ENCODE measurements at regions not wholly inside any gene's neighbourhood (a gene's known extent, or its start where the extent isn't known, plus 50 kb on each side); places are given as distances from the start of the nearest gene placed in this dataset.
"Not testable (repeated sequence)": the region's sequence is repeated elsewhere in the genome, so short reads cannot be mapped to it uniquely, and the experiment has no call there.

DNA sequence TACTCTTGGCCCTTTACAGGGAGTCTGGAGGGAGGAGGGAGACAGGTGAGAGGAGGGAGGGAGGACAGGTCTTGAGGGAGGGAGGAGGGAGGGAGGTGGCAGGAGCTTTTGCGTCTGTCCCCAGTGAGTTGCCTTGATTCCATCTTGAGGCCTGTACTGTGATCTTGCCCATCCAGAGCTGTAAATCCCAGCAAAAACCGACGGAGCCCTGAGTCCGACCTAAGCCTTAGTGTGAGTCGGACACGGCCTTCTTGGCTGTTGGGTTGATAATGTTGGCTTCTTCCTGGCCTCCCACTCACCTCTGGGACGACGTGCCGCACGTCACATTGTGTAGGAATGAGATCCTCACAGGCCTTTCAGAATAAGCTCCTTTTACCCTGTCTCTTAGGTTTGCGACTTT lies 72.5 kb downstream of the RGS12 start:
- DNase-seq (ENCODE audit: low spot score) = no peak

DNA sequence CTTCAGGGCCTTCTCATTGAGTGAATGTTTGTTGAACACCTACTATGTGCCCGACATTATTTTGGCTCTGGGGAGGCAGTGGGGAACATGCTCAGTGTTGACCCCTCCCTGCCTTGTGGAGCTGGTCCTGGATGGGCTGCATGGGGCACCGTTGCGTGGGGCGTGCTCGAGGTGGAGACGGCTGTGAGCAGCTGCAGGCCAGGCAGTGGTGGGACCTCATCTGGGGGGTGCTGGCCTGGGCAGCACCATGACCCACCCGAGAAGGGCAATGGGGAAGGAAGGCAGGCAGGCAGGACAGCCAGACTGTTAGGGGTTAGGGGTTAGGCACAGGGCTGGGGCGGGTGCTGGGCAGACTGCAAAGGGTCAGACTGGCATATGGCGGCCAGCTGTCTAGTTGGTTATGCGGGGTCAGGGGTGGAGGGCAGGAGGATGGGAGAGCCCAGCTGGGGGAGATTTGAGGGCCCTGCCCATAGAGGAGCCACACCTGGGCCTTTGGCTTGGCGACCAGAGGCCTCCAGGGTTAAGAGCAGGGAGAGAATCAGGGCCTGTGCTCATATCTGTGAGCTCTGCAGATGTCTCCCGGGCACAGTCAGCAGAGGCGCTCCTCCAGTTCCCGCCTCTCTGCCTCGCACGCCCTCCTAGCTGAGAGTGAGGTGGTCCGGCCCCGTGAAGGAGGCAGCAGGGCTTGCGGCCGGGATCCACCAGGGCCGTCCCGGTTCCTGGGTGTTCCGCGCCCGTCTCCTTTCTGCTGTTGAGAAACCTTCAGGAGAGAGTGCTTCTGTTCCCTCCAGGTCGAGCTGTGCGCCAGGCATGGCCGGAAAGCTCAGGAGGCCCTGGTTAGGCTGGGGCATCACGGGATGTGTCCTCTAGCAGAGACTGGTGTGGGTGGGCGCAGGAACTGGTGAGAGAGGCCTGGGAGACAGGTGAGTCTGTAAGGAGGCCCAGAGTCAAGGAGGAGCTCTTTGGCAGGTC lies 73.3 kb downstream of the RGS12 start:
- no peak for DNase-seq (ENCODE audit: low spot score)

- peak; percentile 2 for DNase-seq (ENCODE audit: low spot score)
Measured at GRCh38 chr4:3366893-3367775, 74.3 kb downstream of the RGS12 start.

GRCh38 chr4:3367866-3368265 lies 73.9 kb upstream of the HGFAC start:
- DNase-seq (ENCODE audit: low spot score) = no peak

GRCh38 chr4:3368334-3368733 lies 73.4 kb upstream of the HGFAC start:
- DNase-seq (ENCODE audit: low spot score) = no peak

DNA sequence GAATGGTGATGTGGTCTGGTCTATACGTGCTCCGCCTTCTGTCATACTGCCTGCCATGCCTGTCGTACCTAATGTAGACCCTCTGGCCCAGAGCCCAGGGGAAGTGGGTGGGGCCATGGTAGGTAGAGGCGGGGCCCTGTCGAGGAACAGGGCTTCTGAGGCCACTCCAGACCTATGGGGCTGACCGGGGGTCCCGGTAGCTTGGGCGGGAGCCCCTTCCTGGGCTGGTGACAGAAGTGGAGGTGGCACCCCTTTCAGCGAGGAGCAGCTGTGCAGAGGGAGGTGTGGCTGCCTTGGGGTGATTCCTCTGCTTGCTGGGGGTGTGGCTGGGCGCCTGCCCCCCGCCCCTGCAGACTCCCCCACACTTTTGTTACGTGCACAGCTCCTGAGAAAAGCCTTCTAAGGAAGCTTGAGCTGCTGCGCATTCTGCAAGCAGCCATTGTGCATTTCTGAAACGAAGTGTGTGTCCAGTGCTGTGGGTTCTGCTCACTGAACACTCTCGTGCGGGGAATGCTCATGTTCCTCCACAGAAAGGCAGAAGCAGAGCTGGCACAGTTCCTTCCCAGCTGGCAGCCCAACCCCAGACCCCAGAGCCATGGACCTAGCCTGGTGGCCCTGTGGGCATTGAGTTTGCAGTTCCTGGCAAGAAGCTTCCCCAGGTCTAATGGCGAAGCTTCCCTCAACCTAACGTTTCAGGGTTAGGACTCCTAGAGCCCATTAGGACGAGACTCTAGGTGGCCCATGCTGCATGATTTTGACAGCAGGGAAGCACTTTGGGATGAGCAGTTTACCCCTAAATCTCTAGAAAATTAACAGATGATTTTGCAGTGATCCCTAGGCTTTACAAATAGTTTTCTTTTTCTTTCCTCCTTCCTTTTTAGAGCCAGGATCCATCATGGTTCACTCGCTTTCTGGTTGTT lies 72.7 kb upstream of the HGFAC start:
- DNase-seq (ENCODE audit: low spot score) = no peak

GRCh38 chr4:3369781-3370674 lies 71.7 kb upstream of the HGFAC start:
- DNase-seq (ENCODE audit: low spot score) = peak; percentile 60

- DNase-seq (ENCODE audit: low spot score) = peak; percentile 35
Measured at GRCh38 chr4:3371033-3372001, 70.5 kb upstream of the HGFAC start.

GRCh38 chr4:3372264-3372932 lies 69.4 kb upstream of the HGFAC start:
- DNase-seq (ENCODE audit: low spot score) = no peak

GRCh38 chr4:3372933-3373465 lies 68.8 kb upstream of the HGFAC start:
- DNase-seq (ENCODE audit: low spot score) = no peak

- DNase-seq (ENCODE audit: low spot score) = no peak
Measured at GRCh38 chr4:3373468-3373867, 68.3 kb upstream of the HGFAC start.

DNA sequence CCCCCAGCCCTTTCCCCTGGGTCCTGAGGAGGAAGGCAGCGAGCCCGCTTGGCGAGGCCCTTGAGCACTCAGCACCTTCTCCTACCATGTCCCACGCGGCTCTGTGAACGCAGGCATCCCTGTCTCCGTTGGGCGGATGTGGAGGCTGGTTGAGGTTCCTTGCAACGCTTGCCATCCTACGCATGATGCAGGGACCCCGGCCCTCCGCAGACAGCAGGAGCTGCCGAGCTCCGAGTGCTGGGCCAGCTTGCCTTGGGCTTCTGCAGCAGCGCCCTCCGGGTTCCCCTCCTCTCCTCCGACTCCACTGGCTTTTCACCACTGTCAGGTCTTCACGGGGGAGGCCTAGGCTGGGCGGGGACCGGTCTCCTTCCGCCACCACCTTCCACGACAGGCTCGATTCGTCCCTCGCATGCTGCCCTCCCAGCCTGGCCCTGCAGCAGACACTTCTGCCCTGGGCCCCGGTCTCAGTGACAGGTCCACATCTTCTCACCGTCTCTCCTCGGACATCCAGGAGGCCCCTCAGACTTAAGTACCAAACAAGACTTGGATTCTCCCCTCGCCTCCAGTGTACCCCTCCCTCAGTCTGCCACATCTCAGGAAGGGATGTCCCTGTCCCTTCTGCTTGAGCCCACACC lies 67.6 kb upstream of the HGFAC start:
- DNase-seq (ENCODE audit: low spot score) = no peak

DNA sequence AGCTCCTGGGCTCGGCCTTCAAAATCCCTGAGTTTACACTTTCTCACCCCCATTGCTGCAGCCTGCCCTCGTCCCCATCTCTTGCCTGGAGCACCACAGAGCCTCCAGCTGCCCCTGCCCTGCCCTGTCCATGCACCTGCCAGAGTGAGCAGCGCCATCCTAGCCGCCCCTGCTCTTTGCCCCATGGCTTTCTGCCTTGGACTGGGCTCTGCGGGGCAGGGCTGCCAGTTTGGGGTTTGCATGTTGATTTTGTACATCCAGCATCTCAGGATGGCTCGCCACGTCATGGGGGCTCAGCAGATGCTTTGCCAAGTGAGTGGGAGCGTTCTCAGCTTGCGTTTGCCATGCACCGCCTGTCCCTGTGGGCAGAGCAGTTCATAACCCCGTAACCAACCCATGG lies 67.1 kb upstream of the HGFAC start:
- DNase-seq (ENCODE audit: low spot score) = no peak

DNA sequence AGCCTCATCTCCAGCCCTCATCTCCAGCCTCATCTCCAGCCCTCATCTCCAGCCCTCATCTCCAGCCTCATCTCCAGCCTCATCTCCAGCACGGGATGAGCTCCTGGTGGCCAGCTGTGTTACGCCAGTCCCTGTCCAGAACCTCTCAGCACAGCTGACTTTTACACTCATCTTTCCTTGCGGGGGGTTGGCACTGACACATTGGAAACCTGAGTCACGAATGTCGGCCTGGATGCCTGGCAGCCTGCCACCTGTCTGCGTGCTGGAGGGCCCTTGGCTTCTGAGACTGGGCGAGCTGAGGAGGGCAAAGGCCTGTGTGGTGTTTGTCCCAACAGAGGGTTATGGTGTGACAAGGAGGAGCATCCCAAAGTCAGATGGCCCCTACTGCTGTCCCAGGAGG lies 66.1 kb upstream of the HGFAC start:
- peak; percentile 91 for DNase-seq (ENCODE audit: low spot score)

GRCh38 chr4:3376266-3376665 lies 65.5 kb upstream of the HGFAC start:
- DNase-seq (ENCODE audit: low spot score) = no peak

DNA sequence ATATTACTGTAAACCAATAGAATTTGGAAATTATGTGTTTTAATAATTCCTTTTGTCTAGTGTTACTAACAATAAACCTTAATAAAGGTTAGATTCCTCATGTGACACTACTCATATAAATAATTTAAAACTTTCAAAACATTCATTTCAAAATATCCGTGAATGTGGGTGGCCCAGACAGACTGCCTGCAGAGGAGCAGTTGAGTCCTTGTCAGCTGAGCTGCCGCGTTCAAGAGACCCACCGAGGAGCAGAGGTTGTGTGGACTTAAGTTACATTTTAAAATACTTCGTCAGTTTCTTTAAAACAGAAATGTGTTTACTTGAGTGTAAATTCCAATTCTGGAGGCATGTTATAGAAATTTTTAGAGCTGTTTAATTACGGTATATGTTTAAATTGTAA lies 64.2 kb upstream of the HGFAC start:
- DNase-seq (ENCODE audit: low spot score) = no peak

DNA sequence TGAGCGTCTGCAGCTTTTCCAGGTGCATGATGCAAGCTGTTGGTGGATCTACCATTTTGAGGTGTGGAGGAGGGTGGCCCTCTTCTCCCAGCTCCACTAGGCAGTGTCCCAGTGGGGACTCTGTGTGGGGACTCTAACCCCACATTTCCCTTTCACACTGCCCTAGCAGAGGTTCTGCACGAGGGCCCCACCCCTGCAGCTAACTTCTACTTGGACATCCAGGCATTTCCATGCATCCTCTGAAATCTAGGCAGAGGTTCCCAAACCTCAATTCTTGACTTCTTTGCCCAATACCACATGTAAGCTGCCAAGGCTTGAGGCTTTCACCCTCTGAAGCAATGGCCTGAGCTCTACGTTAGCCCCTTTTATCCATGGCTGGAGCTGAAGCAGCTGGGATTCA lies 61.4 kb upstream of the HGFAC start:
- not testable (repeated sequence) for DNase-seq (ENCODE audit: low spot score)

DNA sequence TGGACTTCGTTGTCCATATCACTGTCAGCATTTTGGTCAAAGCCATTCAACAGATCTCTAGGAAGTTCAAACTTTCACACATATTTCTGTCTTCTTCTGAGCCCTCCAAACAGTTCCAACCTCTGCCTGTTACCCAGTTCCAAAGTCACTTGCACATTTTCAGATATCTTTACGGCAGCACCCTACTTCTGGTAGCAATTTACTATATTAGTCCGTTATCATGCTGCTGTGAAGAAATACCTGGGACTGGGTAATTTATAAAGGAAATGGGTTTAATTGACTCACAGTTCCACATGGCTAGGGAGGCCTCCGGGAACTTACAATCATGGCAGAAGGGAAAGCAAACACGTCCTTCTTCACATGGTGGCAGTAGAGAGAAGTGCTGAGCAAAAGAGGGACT lies 60.6 kb upstream of the HGFAC start:
- peak; percentile 6 for DNase-seq (ENCODE audit: low spot score)

Measured in kidney tubule cell (primary cell).